HFF-Myc (cell line): ENCODE measurements at regions not wholly inside any gene's neighbourhood (a gene's known extent, or its start where the extent isn't known, plus 50 kb on each side); places are given as distances from the start of the nearest gene placed in this dataset.

ENCODE experiments used
- DNase-seq: peaks from one replicate; pipeline ENCODE4 v3.0.0-alpha.2; 2011; ENCODE audit warnings: low read depth; ENCODE audit errors: extremely low read depth
- H3K4me3 ChIP-seq: replicated peaks from 2 replicates; pipeline ENCODE4 v1.5.1; 2011; ENCODE audit warnings: low read depth, mild to moderate bottlenecking, control low read depth, low read length
- TF ChIP-seq, protein P1 (sequence below): IDR thresholded peaks from 2 replicates; pipeline ENCODE4 v1.5.1; 2012; ENCODE audit warnings: mild to moderate bottlenecking, low read depth, low read length, control low read depth; ENCODE audit errors: missing control alignments

DNA sequence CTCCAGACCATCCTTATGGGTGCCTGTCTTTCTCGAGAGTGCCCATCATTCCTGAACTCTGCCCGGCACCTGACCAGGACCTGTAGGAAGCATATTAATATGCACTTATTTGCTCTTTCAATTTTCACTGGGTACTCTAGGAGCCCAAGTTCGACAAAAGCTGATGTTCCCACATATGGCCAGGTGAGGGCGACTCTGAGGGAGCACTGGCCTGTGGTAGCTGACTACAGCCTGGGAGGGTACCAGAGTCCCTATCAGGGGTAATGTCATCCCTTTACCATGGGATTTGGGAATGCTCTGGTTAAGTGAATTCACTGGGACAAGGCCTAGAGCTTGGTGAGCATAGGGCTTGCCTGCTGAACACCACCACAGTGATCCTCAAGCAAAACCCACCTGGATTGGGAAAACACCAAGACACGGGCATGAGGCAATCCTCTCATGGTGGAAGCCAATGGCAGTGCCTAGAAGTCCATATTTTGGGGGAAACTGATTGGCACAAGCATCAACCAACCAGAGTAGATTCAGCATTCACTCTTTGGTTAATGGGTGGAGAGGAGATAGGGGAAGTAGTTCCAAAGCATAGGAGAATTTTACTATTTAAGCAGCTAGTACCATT, 112.2 kb downstream of the MTX3 start:
- TF ChIP-seq, protein P1, sequence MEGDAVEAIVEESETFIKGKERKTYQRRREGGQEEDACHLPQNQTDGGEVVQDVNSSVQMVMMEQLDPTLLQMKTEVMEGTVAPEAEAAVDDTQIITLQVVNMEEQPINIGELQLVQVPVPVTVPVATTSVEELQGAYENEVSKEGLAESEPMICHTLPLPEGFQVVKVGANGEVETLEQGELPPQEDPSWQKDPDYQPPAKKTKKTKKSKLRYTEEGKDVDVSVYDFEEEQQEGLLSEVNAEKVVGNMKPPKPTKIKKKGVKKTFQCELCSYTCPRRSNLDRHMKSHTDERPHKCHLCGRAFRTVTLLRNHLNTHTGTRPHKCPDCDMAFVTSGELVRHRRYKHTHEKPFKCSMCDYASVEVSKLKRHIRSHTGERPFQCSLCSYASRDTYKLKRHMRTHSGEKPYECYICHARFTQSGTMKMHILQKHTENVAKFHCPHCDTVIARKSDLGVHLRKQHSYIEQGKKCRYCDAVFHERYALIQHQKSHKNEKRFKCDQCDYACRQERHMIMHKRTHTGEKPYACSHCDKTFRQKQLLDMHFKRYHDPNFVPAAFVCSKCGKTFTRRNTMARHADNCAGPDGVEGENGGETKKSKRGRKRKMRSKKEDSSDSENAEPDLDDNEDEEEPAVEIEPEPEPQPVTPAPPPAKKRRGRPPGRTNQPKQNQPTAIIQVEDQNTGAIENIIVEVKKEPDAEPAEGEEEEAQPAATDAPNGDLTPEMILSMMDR: peak; percentile 65
- no peak for DNase-seq
- no peak overlapping the region for H3K4me3 ChIP-seq

DNA sequence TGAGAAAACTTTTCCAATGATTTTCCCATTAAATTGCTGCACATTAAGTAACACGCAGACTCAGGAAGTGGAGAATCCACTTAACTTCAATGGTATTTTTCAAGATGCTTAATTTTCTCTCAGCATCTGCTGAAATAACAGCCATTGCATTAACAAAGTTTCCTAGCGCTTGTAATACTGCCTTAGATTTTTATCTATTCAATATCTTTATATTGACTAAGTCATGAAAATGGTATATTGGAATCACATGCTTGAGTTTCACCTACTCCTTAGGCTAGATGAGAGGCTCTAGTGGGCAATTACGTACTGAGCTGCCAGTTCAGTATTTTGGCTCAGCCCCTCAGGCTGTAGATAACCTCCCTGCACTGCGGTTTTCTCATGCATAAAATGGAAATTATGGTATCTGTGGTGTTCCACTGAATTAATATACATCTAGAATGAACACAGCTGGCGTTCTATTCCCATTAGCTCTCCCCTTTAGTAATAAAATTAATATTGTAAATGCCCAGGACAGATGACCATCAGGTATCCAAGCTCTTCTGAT, 112.9 kb downstream of the MTX3 start:
- H3K4me3 ChIP-seq: no peak overlapping the region
- TF ChIP-seq, protein P1: no peak
- no peak for DNase-seq

DNA sequence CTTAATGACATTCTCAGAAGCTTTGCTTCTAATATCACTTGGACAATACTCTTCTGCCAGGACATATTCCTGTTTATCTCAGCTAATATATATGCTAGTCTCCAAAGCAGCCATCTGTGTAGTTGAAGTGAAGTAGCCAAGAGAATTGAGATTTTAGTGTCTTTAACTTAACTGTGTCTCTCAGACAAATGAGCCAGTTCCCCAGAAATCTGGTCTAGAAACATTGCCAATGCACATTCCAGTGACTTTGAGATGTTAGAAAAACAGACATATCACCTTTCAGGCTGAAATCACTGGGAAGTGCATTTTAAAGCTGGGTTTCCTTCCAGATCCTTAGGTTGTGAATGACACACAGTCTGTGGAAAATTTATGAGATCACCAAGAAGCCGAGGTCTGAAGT, 114.6 kb downstream of the MTX3 start:
- TF ChIP-seq, protein P1: no peak
- no peak overlapping the region for H3K4me3 ChIP-seq
- no peak for DNase-seq

DNA sequence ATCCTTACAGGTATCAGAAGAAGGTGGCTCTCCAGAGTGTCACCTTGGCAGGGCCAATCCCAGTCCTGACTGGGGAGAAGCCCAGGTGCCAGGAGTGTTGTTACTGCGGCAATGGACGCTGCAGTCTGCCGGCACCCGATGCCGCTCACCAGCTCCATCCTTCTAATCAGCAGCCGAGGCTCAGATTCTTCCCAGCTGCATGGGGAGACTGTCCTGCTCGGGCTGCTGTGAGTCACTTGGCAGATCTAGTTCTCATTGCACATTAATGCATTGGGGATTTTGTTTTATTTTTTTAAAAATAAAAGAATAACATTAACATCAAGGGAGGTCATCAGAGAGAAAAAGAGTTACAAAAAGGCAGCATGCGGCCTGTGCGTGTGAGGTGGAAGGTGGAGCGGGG, 115.8 kb downstream of the MTX3 start:
- no peak overlapping the region for H3K4me3 ChIP-seq
- DNase-seq: no peak
- TF ChIP-seq, protein P1: no peak

DNA sequence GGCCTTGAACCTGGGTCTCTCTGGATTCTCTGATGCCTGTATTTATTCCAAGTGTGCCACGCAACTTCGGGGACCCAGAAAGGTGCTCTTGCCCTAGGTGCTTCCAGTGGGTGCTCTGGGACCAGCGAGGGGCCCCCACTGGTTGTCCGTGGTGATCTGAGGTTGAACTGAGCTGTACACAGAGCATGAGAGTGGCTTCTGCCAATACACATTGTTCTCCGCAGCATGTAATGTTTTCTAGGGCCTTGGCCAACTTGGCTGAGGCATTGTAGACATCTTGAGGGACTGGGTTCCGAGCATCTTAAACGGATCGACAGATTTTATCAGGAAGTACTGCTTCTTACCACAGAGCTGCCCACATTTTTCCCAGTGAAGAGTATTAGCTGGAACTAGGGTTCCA, 117.9 kb downstream of the MTX3 start:
- TF ChIP-seq, protein P1: no peak
- no peak overlapping the region for H3K4me3 ChIP-seq
- no peak for DNase-seq

DNA sequence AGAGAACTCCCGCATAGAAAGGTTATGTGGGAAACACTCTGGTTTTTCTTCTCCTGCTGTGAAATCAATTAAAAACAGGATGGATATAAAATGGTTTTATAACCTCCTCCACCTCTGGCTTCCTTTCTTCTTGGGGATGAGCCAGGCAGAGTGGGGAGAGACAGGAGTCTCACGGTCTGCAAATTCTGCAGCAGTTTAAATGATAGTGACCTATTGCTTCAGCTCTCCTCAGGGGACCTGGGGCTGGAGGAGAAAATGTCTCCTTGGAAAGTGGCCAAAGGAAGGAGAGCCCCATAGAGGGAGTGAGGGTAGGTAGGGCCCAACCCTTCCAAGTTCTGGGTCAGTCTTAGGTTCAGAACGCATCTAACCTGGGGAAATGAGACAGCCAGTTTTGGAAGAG, 118.8 kb downstream of the MTX3 start:
- no peak for DNase-seq
- H3K4me3 ChIP-seq: no peak overlapping the region
- TF ChIP-seq, protein P1: no peak

DNA sequence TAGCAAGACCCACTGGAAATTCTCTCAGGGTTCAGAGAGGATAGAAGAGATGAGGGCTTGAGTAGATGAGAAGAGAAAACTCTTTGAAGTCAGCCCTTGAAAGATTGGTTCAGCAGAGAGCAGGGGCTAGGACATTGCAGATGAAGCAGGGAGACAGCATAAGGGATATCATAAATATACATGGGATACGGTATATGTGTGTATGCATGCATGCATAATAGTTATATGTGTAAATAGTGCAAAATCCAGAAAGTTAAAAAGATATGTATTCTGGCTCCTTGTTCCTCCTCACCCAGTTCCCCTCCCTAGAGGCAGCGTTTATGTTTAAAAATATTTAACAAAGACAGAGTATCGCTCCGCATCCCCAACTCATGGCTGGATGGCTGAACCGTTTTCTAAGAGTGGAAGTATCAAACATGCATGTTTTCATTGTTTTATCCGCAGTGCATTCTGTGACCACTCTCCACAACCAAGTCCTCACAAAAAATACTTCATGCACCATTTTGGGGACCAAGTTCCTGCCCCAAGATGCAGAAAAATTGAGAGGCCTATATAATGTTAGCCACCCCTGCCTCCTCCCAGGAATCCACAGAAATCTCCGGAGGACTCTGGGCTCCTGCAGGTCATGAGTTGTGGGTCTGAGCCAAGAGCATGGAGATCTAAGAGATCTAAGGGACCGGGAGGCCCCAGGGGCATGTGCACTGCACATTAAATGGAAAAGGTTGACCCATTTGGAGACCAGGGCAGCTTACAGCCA, 119.5 kb downstream of the MTX3 start:
- DNase-seq: no peak
- TF ChIP-seq, protein P1: no peak
- H3K4me3 ChIP-seq: no peak overlapping the region
